ENCODE measurements at regions not wholly inside any gene's neighbourhood (a gene's known extent, or its start where the extent isn't known, plus 50 kb on each side); places are given as distances from the start of the nearest gene placed in this dataset.

GRCh38 chr22:17269224-17269606 is 50.0 kb upstream of the ADA2 start:
- TF ChIP-seq, protein P1, sequence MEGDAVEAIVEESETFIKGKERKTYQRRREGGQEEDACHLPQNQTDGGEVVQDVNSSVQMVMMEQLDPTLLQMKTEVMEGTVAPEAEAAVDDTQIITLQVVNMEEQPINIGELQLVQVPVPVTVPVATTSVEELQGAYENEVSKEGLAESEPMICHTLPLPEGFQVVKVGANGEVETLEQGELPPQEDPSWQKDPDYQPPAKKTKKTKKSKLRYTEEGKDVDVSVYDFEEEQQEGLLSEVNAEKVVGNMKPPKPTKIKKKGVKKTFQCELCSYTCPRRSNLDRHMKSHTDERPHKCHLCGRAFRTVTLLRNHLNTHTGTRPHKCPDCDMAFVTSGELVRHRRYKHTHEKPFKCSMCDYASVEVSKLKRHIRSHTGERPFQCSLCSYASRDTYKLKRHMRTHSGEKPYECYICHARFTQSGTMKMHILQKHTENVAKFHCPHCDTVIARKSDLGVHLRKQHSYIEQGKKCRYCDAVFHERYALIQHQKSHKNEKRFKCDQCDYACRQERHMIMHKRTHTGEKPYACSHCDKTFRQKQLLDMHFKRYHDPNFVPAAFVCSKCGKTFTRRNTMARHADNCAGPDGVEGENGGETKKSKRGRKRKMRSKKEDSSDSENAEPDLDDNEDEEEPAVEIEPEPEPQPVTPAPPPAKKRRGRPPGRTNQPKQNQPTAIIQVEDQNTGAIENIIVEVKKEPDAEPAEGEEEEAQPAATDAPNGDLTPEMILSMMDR (conservative IDR thresholded peaks at IDR 0.05; ENCODE audit: low read depth, low read length) = no peak
- TF ChIP-seq EZH2 (IDR thresholded peaks at IDR 0.05; ENCODE audit: borderline replicate concordance, low read depth, low read length, poor library complexity, severe bottlenecking) = no peak
